ENCODE measurements at regions not wholly inside any gene's neighbourhood (a gene's known extent, or its start where the extent isn't known, plus 50 kb on each side); places are given as distances from the start of the nearest gene placed in this dataset.

DNA sequence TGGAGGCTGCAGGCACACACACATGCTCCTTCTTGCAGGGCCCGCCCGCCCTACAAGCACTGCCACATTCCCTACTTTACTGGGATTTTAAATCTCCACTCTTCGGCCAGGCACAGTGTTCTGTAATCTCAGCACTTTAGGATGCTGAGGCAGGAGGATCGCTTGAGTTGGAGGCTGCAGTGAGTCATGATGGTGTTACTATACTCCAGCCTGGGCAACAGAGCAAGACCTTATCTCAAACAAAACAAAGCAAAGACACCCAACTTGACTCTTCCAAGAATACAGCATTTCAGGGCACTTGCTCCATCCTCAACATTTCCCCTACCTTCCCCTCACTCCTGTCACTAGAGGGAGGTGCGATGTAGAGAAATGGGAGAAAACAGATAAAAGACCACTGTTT, 194.0 kb downstream of the MYLK4 start:
- 92% methylated on average over 5 of the region's 5 CpGs for WGBS (ENCODE audit: insufficient coverage)
- Mint-ChIP-seq H3K4me1 (no peaks in the 10 kb centered on the region), H3K27ac (no peak overlapping the region), H3K36me3 (no peaks in the 10 kb centered on the region), H3K4me3 (no peak overlapping the region), H3K9me3 (no peaks in the 10 kb centered on the region), H3K27me3 (ENCODE audit: low read depth in 2 of 2) (peaks cover 11 to 24% of the 10 kb centered on the region in 2 donors)
- intact Hi-C loops (cut with micrococcal nuclease), result no loop called here
- Histone ChIP-seq H3K4me1 (ENCODE audit: control insufficient read depth, insufficient read depth, low read length) (no peaks in the 10 kb centered on the region), H3K27ac (ENCODE audit: low read length) (no peak overlapping the region), H3K4me3 (ENCODE audit: low read length) (no peak overlapping the region), H3K9me3 (ENCODE audit: control insufficient read depth, insufficient read depth, low read length) (no peaks in the 10 kb centered on the region), H3K27me3 (ENCODE audit: control insufficient read depth, insufficient read depth, low read length) (peaks cover 5% of the 10 kb centered on the region), H3K36me3 (ENCODE audit: control insufficient read depth, insufficient read depth, low read length) (no peaks in the 10 kb centered on the region)
- DNase-seq (no peak), ATAC-seq (no peak)
- no peak for TF ChIP-seq CTCF (IDR thresholded peaks at IDR 0.05)

GRCh38 chr6:2554651-2555260, 196.0 kb downstream of the MYLK4 start:
- no peaks in the 10 kb centered on the region for H3K4me1 Mint-ChIP-seq
- no peak overlapping the region for H3K27ac Mint-ChIP-seq
- no peaks in the 10 kb centered on the region for H3K9me3 Mint-ChIP-seq
- H3K4me3 Mint-ChIP-seq, result no peak overlapping the region
- no peaks in the 10 kb centered on the region for H3K4me1 ChIP-seq (ENCODE audit: control insufficient read depth, insufficient read depth, low read length)
- DNase-seq (no peak), ATAC-seq (no peak)
- peaks cover 8% of the 10 kb centered on the region for H3K27me3 ChIP-seq (ENCODE audit: control insufficient read depth, insufficient read depth, low read length)
- no peaks in the 10 kb centered on the region for H3K36me3 Mint-ChIP-seq
- peaks cover 5 to 9% of the 10 kb centered on the region in 2 donors for H3K27me3 Mint-ChIP-seq (ENCODE audit: low read depth in 2 of 2)
- H3K27ac ChIP-seq (ENCODE audit: low read length), result no peak overlapping the region
- no peaks in the 10 kb centered on the region for H3K9me3 ChIP-seq (ENCODE audit: control insufficient read depth, insufficient read depth, low read length)
- WGBS (ENCODE audit: insufficient coverage), result 83% methylated on average over 4 of the region's 4 CpGs
- intact Hi-C loops (cut with micrococcal nuclease), result no loop called here
- H3K4me3 ChIP-seq (ENCODE audit: low read length), result no peak overlapping the region
- H3K36me3 ChIP-seq (ENCODE audit: control insufficient read depth, insufficient read depth, low read length), result no peaks in the 10 kb centered on the region
- no peak for TF ChIP-seq CTCF (IDR thresholded peaks at IDR 0.05)

DNA sequence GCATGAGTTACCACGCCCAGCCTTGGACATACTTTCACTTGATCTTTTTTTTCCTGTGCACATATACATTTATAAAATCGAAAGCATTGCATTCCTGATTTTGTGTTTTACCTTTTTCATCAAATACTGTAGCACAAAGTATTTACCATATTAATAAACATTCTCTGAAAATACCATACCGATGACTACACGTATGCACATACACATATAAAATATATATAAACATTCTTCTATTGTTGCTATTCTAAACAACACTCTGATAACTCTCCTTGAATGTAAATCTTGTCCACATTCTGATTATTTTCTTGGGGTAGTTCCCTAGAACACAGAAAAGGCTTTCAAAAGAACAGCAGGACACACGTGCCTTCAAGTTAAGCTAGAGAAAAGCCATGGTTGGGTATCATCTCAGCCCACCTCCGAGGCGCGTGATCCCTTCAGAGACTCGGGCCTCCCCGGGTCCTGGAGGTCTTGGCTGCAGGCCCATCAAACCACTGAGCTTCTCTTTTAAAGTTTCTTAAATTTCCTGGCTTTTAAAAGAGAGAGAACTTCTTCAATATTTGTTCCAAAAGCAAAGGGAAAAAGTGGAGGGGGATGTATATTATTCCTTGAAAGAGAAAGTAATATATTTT, 198.1 kb downstream of the MYLK4 start:
- WGBS (ENCODE audit: insufficient coverage), result 41% methylated on average over 8 of the region's 10 CpGs
- no peak for TF ChIP-seq CTCF (IDR thresholded peaks at IDR 0.05)
- peaks cover 13 to 25% of the 10 kb centered on the region in 2 donors for H3K27me3 Mint-ChIP-seq (ENCODE audit: low read depth in 2 of 2)
- no peak overlapping the region for H3K4me3 Mint-ChIP-seq
- no peaks in the 10 kb centered on the region for H3K4me1 Mint-ChIP-seq
- ATAC-seq, result no peak
- Histone ChIP-seq H3K27ac (ENCODE audit: low read length) (no peak overlapping the region), H3K4me1 (ENCODE audit: control insufficient read depth, insufficient read depth, low read length) (no peaks in the 10 kb centered on the region), H3K27me3 (ENCODE audit: control insufficient read depth, insufficient read depth, low read length) (peaks cover 8% of the 10 kb centered on the region), H3K4me3 (ENCODE audit: low read length) (no peak overlapping the region), H3K36me3 (ENCODE audit: control insufficient read depth, insufficient read depth, low read length) (no peaks in the 10 kb centered on the region), H3K9me3 (ENCODE audit: control insufficient read depth, insufficient read depth, low read length) (no peaks in the 10 kb centered on the region)
- intact Hi-C loops (cut with micrococcal nuclease), result no loop called here
- H3K36me3 Mint-ChIP-seq, result no peaks in the 10 kb centered on the region
- H3K27ac Mint-ChIP-seq, result no peak overlapping the region
- H3K9me3 Mint-ChIP-seq, result no peaks in the 10 kb centered on the region
- no peak for DNase-seq

- H3K27me3 ChIP-seq (ENCODE audit: control insufficient read depth, insufficient read depth, low read length), result peaks cover 8% of the 10 kb centered on the region
- Mint-ChIP-seq H3K9me3 (no peaks in the 10 kb centered on the region), H3K27ac (no peak overlapping the region), H3K27me3 (ENCODE audit: low read depth in 2 of 2) (peaks cover 16 to 32% of the 10 kb centered on the region in 2 donors), H3K4me3 (no peak overlapping the region), H3K36me3 (no peaks in the 10 kb centered on the region), H3K4me1 (peaks cover 0 to 3% of the 10 kb centered on the region in 2 donors)
- no peaks in the 10 kb centered on the region for H3K4me1 ChIP-seq (ENCODE audit: control insufficient read depth, insufficient read depth, low read length)
- whole genome bisulfite sequencing (ENCODE audit: insufficient coverage), result 79% methylated on average over 3 of the region's 3 CpGs
- TF ChIP-seq CTCF (IDR thresholded peaks at IDR 0.05), result no peak
- DNase-seq, result no peak
- H3K9me3 ChIP-seq (ENCODE audit: control insufficient read depth, insufficient read depth, low read length), result no peaks in the 10 kb centered on the region
- ATAC-seq, result no peak
- intact Hi-C loops (cut with micrococcal nuclease), result no loop called here
- H3K4me3 ChIP-seq (ENCODE audit: low read length), result no peak overlapping the region
- no peak overlapping the region for H3K27ac ChIP-seq (ENCODE audit: low read length)
- no peaks in the 10 kb centered on the region for H3K36me3 ChIP-seq (ENCODE audit: control insufficient read depth, insufficient read depth, low read length)
These were observed 199.0 kb downstream of the MYLK4 start for GRCh38 chr6:2551705-2552104.

Measured in natural killer cell (primary cell).